GM23248 (cell line): ENCODE measurements at regions not wholly inside any gene's neighbourhood (a gene's known extent, or its start where the extent isn't known, plus 50 kb on each side); places are given as distances from the start of the nearest gene placed in this dataset.

Experiments
- EZH2 ChIP-seq: fragments of 200-600 bp; sonication (generic); IDR thresholded peaks from 2 replicates; pipeline ENCODE4 v1.6.1; 2018; ENCODE audit warnings: antibody characterized with exemption, mild to moderate bottlenecking; ENCODE audit not compliant: insufficient read depth, poor library complexity, severe bottlenecking
- EZH2phosphoT487 ChIP-seq: fragments of 200-600 bp; sonication (generic); IDR thresholded peaks from 2 replicates; pipeline ENCODE4 v1.6.1; 2018; ENCODE audit warnings: antibody characterized with exemption, moderate library complexity, mild to moderate bottlenecking, low read depth; ENCODE audit not compliant: insufficient read depth

GRCh38 chr4:82017680-82018079 lies 356.1 kb downstream of the HNRNPD start:
- TF ChIP-seq EZH2phosphoT487 (no peak), EZH2 (no peak)
